ENCODE measurements at regions not wholly inside any gene's neighbourhood (a gene's known extent, or its start where the extent isn't known, plus 50 kb on each side); places are given as distances from the start of the nearest gene placed in this dataset.

DNA sequence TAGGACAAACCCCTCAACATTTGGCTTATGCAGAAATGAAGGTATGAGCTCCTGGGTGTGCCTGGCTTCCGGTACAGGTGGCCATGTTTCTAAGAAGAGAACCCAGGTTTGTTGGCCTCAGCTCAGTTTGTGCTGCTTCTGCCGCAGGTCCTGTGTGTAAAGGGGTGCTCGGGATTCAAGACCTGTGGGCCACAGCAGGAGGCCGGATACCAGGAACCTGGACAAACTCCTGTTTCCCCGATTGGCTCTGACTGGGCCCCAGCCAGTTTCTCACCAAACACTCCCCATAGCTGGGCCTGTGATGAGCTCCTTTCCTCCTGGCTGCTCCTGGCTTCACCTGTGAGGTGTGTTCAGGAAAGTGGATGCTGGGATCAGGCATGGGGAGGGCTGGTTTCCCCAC is 271.2 kb upstream of the IRX2 start:
- no peak for TF ChIP-seq CTCF (IDR thresholded peaks at IDR 0.05)
- TF ChIP-seq POLR2A (IDR thresholded peaks at IDR 0.05) = no peak
- intact Hi-C loops (cut with DNase I; ENCODE audit: low total_unique reads) = no loop called here
- WGBS, 2 donors = 79 to 91% methylated on average over 5 of the region's 5 CpGs
- no peak overlapping the region for H3K4me3 ChIP-seq (ENCODE audit: low read depth, poor library complexity, severe bottlenecking)
- DNase-seq (ENCODE audit: low spot score in 2 of 2) = peak in 1 of 2 donors; percentile 54

- H3K4me3 ChIP-seq (ENCODE audit: low read depth, poor library complexity, severe bottlenecking) = no peak overlapping the region
- intact Hi-C loops (cut with DNase I; ENCODE audit: low total_unique reads) = no loop called here
- WGBS, 2 donors = 94 to 95% methylated on average over 6 of the region's 6 CpGs
- peak in 1 of 2 donors; percentile 34 for DNase-seq (ENCODE audit: low spot score in 2 of 2)
- TF ChIP-seq POLR2A (IDR thresholded peaks at IDR 0.05) = no peak
- no peak for TF ChIP-seq CTCF (IDR thresholded peaks at IDR 0.05)
These were observed 268.9 kb upstream of the IRX2 start for GRCh38 chr5:3020426-3020825.

DNA sequence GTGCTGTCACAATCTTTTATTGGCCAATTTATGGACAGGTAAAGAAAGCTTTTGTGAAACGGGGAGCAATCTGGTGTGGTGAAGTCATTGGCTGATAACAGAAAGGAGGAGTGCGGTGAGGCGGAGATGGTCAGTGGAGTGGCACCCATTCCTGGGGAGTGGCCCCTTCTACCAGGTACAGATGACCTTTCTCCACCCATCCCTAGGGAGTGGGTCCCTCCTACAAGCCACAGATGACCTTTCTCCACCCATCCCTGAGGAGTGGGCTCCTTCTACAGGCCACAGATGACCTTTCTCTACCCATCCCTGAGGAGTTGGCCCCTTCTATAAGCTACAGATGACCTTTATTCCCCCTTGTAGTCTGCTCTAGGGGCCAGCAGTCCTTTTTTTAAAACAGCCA is 267.6 kb upstream of the IRX2 start:
- TF ChIP-seq CTCF (IDR thresholded peaks at IDR 0.05) (no peak), POLR2A (IDR thresholded peaks at IDR 0.05) (no peak)
- DNase-seq (ENCODE audit: low spot score in 2 of 2) = peak in 1 of 2 donors; percentile 25
- no peak overlapping the region for H3K4me3 ChIP-seq (ENCODE audit: low read depth, poor library complexity, severe bottlenecking)
- 59 to 65% methylated on average over 3 of the region's 3 CpGs for WGBS, 2 donors
- intact Hi-C loops (cut with DNase I; ENCODE audit: low total_unique reads) = no loop called here

GRCh38 chr5:3011764-3012017 is 260.2 kb upstream of the IRX2 start:
- intact Hi-C loops (cut with DNase I; ENCODE audit: low total_unique reads) = no loop called here
- 85 to 86% methylated on average over 3 of the region's 3 CpGs for WGBS, 2 donors
- TF ChIP-seq CTCF (IDR thresholded peaks at IDR 0.05) (no peak), POLR2A (IDR thresholded peaks at IDR 0.05) (no peak)
- peak in 1 of 2 donors; percentile 0 for DNase-seq (ENCODE audit: low spot score in 2 of 2)
- H3K4me3 ChIP-seq (ENCODE audit: low read depth, poor library complexity, severe bottlenecking) = no peak overlapping the region

DNA sequence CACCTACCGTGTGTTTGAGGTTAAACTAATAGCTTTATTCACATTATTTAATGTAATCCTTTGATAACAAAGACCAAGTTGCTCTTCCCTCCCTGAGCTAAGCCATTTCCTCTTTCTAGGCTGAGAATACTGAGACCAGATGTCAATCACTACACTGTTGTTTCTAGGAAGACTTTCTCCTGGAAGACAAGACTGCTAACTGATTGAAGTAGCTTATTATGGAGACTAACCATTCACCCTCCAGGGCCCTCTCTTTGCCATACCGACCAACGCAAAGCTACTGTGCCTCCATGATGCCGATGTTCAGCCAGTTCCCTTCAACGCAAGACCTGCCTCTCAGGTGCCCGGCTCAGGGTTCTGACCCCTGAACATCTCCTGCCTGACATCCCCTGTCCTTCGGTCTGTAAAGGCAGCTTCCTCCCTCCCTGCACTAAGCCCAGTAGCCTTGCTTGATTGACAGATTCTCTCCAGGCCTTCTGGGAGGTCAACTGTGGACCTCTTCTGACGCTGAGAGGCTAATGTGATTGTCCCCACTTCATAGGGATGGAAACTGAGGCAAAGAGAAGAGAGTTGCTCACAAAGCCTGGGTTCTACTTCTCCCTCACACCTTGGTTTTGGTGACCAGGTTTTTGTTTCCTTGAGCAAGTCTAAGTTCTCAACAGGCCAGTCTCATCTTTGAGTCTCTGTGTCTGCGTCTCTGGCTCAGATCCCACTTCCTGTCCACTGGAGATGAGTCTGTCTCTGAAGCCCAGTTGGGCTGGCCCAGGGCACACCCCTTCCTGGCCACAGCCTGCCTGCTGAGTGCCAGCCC is 259.7 kb upstream of the IRX2 start:
- WGBS, 2 donors = 82 to 83% methylated on average over 9 of the region's 9 CpGs
- no peak overlapping the region for H3K4me3 ChIP-seq (ENCODE audit: low read depth, poor library complexity, severe bottlenecking)
- DNase-seq (ENCODE audit: low spot score in 2 of 2) = peak in 1 of 2 donors; percentile 59
- intact Hi-C loops (cut with DNase I; ENCODE audit: low total_unique reads) = no loop called here
- no peak for TF ChIP-seq POLR2A (IDR thresholded peaks at IDR 0.05)
- no peak for TF ChIP-seq CTCF (IDR thresholded peaks at IDR 0.05)

All from lower leg skin (tissue), 4 donors.